Stomach (tissue), 8 donors: ENCODE measurements at regions not wholly inside any gene's neighbourhood (a gene's known extent, or its start where the extent isn't known, plus 50 kb on each side); places are given as distances from the start of the nearest gene placed in this dataset.
A peak's percentile ranks its signal among the peaks of the same experiment; 100 is the strongest.

Experiments
- DNase-seq, 2 donors: peaks; one replicate each; pipeline versions ENCODE4 v3.0.0 to v3.0.0-alpha.2; 2013 to 2019
- H3K27ac ChIP-seq, 5 donors: fragments of 200-600 bp in 4 of 5; sonication (generic) in 4 of 5; one replicate each; pipeline ENCODE4 v1.5.1; 2013 to 2019; ENCODE audit warnings: mild to moderate bottlenecking in 1 of 5, moderate library complexity in 1 of 5
- H3K27me3 ChIP-seq, 3 donors: fragments of 200-600 bp; sonication (generic); one replicate each; pipeline ENCODE4 v1.5.1; 2017 to 2019; ENCODE audit warnings: mixed run types in 1 of 3
- H3K36me3 ChIP-seq, 4 donors: fragments of 200-600 bp; sonication (generic); 1 replicate in 3 of 4; 2 replicates in 1 of 4; pipeline ENCODE4 v1.5.1; 2016 to 2019
- H3K4me1 ChIP-seq, 4 donors: fragments of 200-600 bp; sonication (generic); one replicate each; pipeline ENCODE4 v1.5.1; 2016 to 2019
- H3K4me3 ChIP-seq, 4 donors: fragments of 200-600 bp; sonication (generic) in 3 of 4; one replicate each; pipeline ENCODE4 v1.5.1; 2016 to 2019; ENCODE audit warnings: mild to moderate bottlenecking in 1 of 4
- H3K9me3 ChIP-seq, 4 donors: fragments of 200-600 bp; sonication (generic); one replicate each; pipeline ENCODE4 v1.5.1; 2016 to 2019
- CTCF ChIP-seq, 7 experiments: fragments of 450-650 bp in 4 of 7; fragments of 200-600 bp in 3 of 7; sonication (generic) in 3 of 7; IDR thresholded peaks; one replicate each; pipeline ENCODE4 v1.5.1; 2016 to 2019; ENCODE audit warnings: antibody characterized with exemption in 7 of 7, control low read depth in 2 of 7, mild to moderate bottlenecking in 1 of 7
- EP300 ChIP-seq: sonication (generic); formaldehyde crosslinking; IDR thresholded peaks from one replicate; pipeline ENCODE4 v1.6.1; 2017; ENCODE audit warnings: antibody characterized with exemption
- POLR2A ChIP-seq, 4 donors: fragments of 450-650 bp; IDR thresholded peaks; one replicate each; pipeline ENCODE4 v1.6.1; 2016; ENCODE audit warnings: antibody characterized with exemption in 4 of 4, control low read depth in 2 of 4, mild to moderate bottlenecking in 1 of 4, moderate library complexity in 1 of 4
- POLR2AphosphoS5 ChIP-seq, 3 donors: sonication (generic); formaldehyde crosslinking; IDR thresholded peaks; one replicate each; pipeline ENCODE4 v1.6.1; 2016; ENCODE audit warnings: antibody characterized with exemption in 3 of 3
- WGBS, 5 donors: extraction: QIAGEN DNeasy Blood & Tissue Kit in 3 of 5; methylation state at CpG; one replicate each; pipeline versions ENCODE4 v1.1.5 to v1.1.7; 2013 to 2018; 5-methylcytosine and 5-hydroxymethylcytosine counted together
- intact Hi-C: fragments of 100-400 bp; cut with DNase I; formaldehyde crosslinking; loops from one replicate; pipeline ENCODE4 v1.15.1; 2023; ENCODE audit warnings: low total_unique reads
- donor health status: healthy with polysubstance abuse.
- donor health status: Bipolar disorder and iron deficiency.
- donor health status: healthy.

- Histone ChIP-seq H3K4me1 (peaks cover 0 to 3% (median 0%) of the 10 kb centered on the region in 4 donors), H3K27me3 (peaks cover 0 to 12% (median 0%) of the 10 kb centered on the region in 3 donors), H3K4me3 (no peak overlapping the region), H3K36me3 (no peaks in the 10 kb centered on the region), H3K27ac (no peak overlapping the region), H3K9me3 (no peaks in the 10 kb centered on the region)
- intact Hi-C loops, result no loop called here
- no peak for DNase-seq
- WGBS, 5 donors, result 73 to 81% (median 78%) methylated on average over 8 of the region's 8 CpGs
- TF ChIP-seq EP300, result no peak
- TF ChIP-seq POLR2AphosphoS5 (IDR thresholded peaks at IDR 0.05), result no peak
- no peak for TF ChIP-seq POLR2A (IDR thresholded peaks at IDR 0.05)
- no peak for TF ChIP-seq CTCF (IDR thresholded peaks at IDR 0.05)
Measured at GRCh38 chr2:238789317-238789806, 58.5 kb upstream of the TWIST2 start.

GRCh38 chr2:238790126-238790832 lies 57.6 kb upstream of the TWIST2 start:
- Histone ChIP-seq H3K27me3 (peaks cover 0 to 9% (median 0%) of the 10 kb centered on the region in 3 donors), H3K9me3 (no peaks in the 10 kb centered on the region), H3K27ac (no peak overlapping the region), H3K4me3 (no peak overlapping the region), H3K36me3 (no peaks in the 10 kb centered on the region), H3K4me1 (no peaks in the 10 kb centered on the region)
- intact Hi-C loops, result no loop called here
- TF ChIP-seq CTCF (IDR thresholded peaks at IDR 0.05), result no peak
- no peak for TF ChIP-seq POLR2AphosphoS5 (IDR thresholded peaks at IDR 0.05)
- TF ChIP-seq EP300, result no peak
- peak in 1 of 2 donors; percentile 61 for DNase-seq
- WGBS, 5 donors, result 77 to 80% (median 78%) methylated on average over 16 of the region's 16 CpGs

GRCh38 chr2:238790833-238791230 lies 57.1 kb upstream of the TWIST2 start:
- Histone ChIP-seq H3K9me3 (no peaks in the 10 kb centered on the region), H3K36me3 (no peaks in the 10 kb centered on the region), H3K4me3 (no peak overlapping the region), H3K27me3 (peaks cover 0 to 9% (median 0%) of the 10 kb centered on the region in 3 donors), H3K27ac (no peak overlapping the region), H3K4me1 (no peaks in the 10 kb centered on the region)
- TF ChIP-seq POLR2AphosphoS5 (IDR thresholded peaks at IDR 0.05) (no peak), EP300 (no peak), CTCF (IDR thresholded peaks at IDR 0.05) (no peak), POLR2A (IDR thresholded peaks at IDR 0.05) (no peak)
- DNase-seq, result peak in 1 of 2 donors; percentile 52
- intact Hi-C loops, result no loop called here
- WGBS, 5 donors, result 69 to 82% (median 75%) methylated on average over 10 to 12 of the region's 12 CpGs

- Histone ChIP-seq H3K4me3 (no peak overlapping the region), H3K9me3 (no peaks in the 10 kb centered on the region), H3K27me3 (peaks cover 0 to 9% (median 0%) of the 10 kb centered on the region in 3 donors), H3K4me1 (no peaks in the 10 kb centered on the region), H3K27ac (no peak overlapping the region), H3K36me3 (no peaks in the 10 kb centered on the region)
- DNase-seq, result no peak
- TF ChIP-seq POLR2AphosphoS5 (IDR thresholded peaks at IDR 0.05) (no peak), POLR2A (IDR thresholded peaks at IDR 0.05) (no peak), CTCF (IDR thresholded peaks at IDR 0.05) (no peak), EP300 (no peak)
- WGBS, 5 donors, result 73 to 92% (median 77%) methylated on average over 13 to 14 of the region's 14 CpGs
- intact Hi-C loops, result no loop called here
Measured at GRCh38 chr2:238791354-238791753, 56.5 kb upstream of the TWIST2 start.
